Right lobe of liver (tissue), 4 donors: ENCODE measurements at regions not wholly inside any gene's neighbourhood (a gene's known extent, or its start where the extent isn't known, plus 50 kb on each side); places are given as distances from the start of the nearest gene placed in this dataset.

ENCODE experiments used
- CTCF ChIP-seq, 4 donors: fragments of 200-600 bp in 3 of 4; fragments of 450-650 bp in 1 of 4; IDR thresholded peaks; one replicate each; pipeline versions ENCODE4 v1.5.1 to v1.8.0; 2016 to 2022; ENCODE audit warnings: antibody characterized with exemption in 4 of 4, mild to moderate bottlenecking in 2 of 4
- POLR2A ChIP-seq: fragments of 450-650 bp; IDR thresholded peaks from one replicate; pipeline ENCODE4 v1.6.1; 2017; ENCODE audit warnings: antibody characterized with exemption, mild to moderate bottlenecking
- donor health status: DM: no; HTN: no; CAD: no.
- donor health status: DM: no; HTN: no; CAD: no.
- donor health status: DM: no; HTN: yes; CAD: no.

DNA sequence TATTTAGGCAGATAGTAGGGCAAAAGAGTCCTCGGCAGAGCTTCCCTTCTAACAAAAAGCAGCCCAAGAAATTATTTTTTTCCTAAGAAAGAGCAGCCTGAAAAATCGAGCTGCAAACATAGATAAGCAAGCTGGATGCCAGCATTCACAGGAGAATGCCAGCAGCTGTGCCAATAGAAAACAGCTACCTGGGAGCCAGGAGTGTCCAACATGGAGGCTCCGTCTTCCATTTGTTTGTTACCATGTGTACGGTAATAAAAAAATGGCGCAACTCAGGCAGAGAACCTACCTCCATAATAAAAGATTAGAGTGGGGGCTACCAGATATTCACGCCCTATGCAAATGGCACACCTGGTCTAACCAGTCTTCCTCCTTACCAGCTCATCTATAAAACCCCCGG is 77.6 kb upstream of the IPO5 start:
- TF ChIP-seq CTCF (IDR thresholded peaks at IDR 0.05) = no peak
- TF ChIP-seq POLR2A = no peak
